ENCODE measurements at regions not wholly inside any gene's neighbourhood (a gene's known extent, or its start where the extent isn't known, plus 50 kb on each side); places are given as distances from the start of the nearest gene placed in this dataset.

DNA sequence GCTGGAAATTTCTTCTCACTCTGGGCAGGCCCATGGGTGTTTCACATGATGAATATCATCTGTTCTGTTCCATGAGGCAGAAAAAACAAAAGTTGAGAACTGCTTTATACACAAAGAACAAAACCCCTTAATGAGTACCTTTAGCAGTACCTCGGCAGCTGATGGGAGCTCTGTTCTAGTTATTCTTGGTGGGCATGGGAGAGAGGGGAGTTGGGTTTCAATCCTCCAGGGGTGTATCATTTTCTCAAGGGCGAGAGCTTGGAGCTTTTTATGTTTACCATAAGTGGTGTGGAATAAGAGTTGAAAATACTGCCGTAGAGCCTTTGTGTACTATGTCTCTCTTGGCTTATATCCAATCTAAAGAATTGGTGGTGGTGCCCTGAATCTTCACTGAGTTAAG lies 103.3 kb upstream of the ZNF608 start:
- TF ChIP-seq, protein P1, sequence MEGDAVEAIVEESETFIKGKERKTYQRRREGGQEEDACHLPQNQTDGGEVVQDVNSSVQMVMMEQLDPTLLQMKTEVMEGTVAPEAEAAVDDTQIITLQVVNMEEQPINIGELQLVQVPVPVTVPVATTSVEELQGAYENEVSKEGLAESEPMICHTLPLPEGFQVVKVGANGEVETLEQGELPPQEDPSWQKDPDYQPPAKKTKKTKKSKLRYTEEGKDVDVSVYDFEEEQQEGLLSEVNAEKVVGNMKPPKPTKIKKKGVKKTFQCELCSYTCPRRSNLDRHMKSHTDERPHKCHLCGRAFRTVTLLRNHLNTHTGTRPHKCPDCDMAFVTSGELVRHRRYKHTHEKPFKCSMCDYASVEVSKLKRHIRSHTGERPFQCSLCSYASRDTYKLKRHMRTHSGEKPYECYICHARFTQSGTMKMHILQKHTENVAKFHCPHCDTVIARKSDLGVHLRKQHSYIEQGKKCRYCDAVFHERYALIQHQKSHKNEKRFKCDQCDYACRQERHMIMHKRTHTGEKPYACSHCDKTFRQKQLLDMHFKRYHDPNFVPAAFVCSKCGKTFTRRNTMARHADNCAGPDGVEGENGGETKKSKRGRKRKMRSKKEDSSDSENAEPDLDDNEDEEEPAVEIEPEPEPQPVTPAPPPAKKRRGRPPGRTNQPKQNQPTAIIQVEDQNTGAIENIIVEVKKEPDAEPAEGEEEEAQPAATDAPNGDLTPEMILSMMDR (conservative IDR thresholded peaks at IDR 0.05; ENCODE audit: low read depth, low read length), result no peak
- DNase-seq (ENCODE audit: low read depth), result no peak
- no peak overlapping the region for H3K4me3 ChIP-seq (ENCODE audit: low read depth, low read length)

DNA sequence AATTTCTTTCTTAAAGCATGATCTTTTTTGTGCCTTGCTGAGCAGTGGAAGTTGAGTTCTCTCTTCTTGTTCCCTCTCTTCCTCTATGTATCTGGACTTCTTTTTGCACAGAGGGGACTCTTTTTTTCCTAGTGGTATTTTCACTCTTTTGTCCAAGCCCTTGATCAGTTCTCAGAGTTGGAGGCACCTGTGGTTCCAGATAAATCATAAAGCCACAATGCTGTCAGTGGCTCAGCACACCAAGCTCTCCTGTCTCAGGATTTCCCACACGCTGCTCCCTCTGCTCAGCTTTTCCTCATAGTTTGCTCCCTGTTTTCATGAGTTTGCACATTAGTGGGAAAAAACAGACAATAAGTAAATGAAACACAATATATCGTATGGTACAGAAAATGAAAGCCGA lies 110.3 kb upstream of the ZNF608 start:
- DNase-seq (ENCODE audit: low read depth), result no peak
- H3K4me3 ChIP-seq (ENCODE audit: low read depth, low read length), result no peak overlapping the region
- TF ChIP-seq, protein P1 (conservative IDR thresholded peaks at IDR 0.05; ENCODE audit: low read depth, low read length), result no peak

DNA sequence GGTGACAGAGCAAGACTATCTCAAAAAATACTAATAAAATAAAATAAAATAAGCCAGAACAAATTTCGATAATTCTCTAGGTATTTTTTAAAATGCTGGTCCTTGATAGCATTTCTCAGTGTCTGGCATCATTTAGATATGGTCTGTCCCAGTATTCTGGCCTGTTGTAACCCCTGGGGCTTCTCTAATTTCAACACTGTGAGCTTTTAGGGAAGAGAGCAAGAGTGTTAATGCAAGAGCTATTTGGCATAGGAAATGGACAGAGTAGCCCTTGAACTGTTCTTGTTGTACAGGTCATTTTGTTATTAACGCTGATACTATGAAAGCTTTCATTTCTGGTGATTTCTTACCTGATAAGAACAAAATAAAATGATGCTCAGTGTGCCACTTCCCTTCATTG lies 112.2 kb upstream of the ZNF608 start:
- no peak for DNase-seq (ENCODE audit: low read depth)
- no peak overlapping the region for H3K4me3 ChIP-seq (ENCODE audit: low read depth, low read length)
- TF ChIP-seq, protein P1 (conservative IDR thresholded peaks at IDR 0.05; ENCODE audit: low read depth, low read length), result no peak

GRCh38 chr5:124859027-124859426 lies 112.6 kb upstream of the ZNF608 start:
- TF ChIP-seq, protein P1 (conservative IDR thresholded peaks at IDR 0.05; ENCODE audit: low read depth, low read length), result no peak
- no peak for DNase-seq (ENCODE audit: low read depth)
- H3K4me3 ChIP-seq (ENCODE audit: low read depth, low read length), result no peak overlapping the region

DNA sequence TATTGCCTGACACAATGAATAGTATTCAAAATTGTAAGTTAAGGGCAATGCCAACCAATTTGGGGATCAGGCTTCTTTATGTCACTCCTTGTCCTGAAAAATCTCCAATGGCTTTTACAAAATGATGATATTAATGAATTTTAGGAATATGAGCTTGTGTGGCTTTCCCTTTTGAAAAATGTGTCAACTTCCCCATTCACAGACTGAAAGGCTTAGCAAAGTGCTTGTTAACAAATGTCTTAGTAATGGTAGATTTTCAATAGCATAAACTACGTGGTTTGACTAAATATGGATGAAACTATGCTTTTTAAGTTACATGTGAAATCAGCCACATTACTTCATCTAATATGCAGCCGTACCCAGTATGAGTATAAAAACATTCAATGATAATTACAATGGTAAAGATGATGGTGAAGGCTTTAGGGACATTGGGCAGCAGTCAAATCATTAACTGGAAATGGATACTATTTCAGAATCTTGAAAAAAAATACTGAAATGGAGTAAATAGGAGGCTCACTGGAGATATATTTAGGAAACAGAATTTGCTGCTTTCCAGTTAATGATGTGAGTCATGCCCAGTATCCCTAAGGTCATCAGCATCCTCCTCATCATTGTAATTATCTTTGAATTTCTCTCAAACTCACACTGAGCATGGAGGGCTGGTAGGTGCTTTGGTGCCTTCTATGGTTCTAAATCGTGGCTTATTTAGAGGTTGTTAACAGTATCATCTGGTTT lies 113.3 kb upstream of the ZNF608 start:
- no peak for DNase-seq (ENCODE audit: low read depth)
- TF ChIP-seq, protein P1 (conservative IDR thresholded peaks at IDR 0.05; ENCODE audit: low read depth, low read length), result no peak
- no peak overlapping the region for H3K4me3 ChIP-seq (ENCODE audit: low read depth, low read length)

DNA sequence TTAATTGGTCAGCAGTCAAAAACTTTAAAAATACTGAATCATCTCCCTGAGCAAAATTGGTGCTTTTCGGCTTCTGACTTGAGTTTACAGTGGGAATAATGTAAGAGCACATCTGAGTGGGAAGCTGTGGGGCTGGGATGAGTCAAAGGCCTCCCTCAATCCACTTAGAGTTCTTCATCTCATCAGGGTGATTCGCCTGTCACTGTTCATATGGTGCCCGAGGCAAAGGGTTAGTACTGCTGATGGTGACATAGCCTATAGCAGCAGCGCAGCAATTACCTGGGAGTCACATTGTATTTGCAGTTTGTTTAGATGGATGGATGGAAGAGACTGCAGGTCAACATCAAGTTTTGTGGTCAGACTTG lies 113.8 kb upstream of the ZNF608 start:
- TF ChIP-seq, protein P1 (conservative IDR thresholded peaks at IDR 0.05; ENCODE audit: low read depth, low read length), result no peak
- no peak overlapping the region for H3K4me3 ChIP-seq (ENCODE audit: low read depth, low read length)
- DNase-seq (ENCODE audit: low read depth), result no peak

DNA sequence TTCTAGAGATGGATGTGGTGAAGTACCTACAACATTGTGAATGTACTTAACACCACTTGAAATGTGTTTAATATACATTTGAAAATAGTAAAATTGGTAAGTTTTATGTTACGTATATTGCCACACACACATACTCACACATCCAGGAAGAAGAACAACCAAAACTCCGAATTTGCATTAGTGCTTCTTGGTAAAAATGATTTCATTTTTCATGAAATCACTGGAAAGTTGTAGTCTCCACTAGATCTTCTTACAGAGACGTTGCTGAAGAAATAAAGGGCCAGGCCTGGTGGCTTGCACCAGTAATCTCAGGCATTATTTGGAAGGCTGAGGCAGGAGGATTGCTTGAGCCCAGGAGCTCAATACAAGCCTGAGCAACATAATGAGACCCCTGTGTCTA lies 118.6 kb upstream of the ZNF608 start:
- DNase-seq (ENCODE audit: low read depth), result no peak
- TF ChIP-seq, protein P1 (conservative IDR thresholded peaks at IDR 0.05; ENCODE audit: low read depth, low read length), result no peak
- no peak overlapping the region for H3K4me3 ChIP-seq (ENCODE audit: low read depth, low read length)
